ENCODE measurements at regions not wholly inside any gene's neighbourhood (a gene's known extent, or its start where the extent isn't known, plus 50 kb on each side); places are given as distances from the start of the nearest gene placed in this dataset.

DNA sequence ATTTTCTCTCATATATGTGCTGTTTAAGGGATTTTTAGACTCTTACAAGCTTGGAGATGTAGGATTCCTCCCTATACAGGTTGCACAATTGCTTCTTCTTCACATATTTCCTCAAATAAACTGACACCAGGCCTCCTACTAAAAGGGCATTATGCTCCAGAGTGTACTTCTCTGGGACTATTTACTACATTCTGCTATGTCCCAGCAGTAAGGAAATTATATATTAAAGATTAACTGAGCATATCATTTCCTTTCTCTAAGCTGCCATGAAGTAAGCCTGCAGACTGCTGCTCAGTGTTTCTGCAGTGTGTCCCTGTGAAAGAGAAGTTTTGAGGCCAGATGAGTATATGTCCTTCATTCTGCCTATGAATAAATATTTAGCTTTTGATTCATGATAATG is 356.9 kb upstream of the NUDT12 start:
- TF ChIP-seq FOXP2 (optimal IDR thresholded peaks at IDR 0.05; ENCODE audit: borderline replicate concordance, extremely low read depth, extremely low read length, insufficient read depth) (no peak), POLR2AphosphoS5 (IDR thresholded peaks at IDR 0.05; ENCODE audit: low read depth, low read length) (no peak), SIN3A (IDR thresholded peaks at IDR 0.05; ENCODE audit: borderline replicate concordance, insufficient read depth, low read length) (no peak), TAF1 (IDR thresholded peaks at IDR 0.05; ENCODE audit: borderline replicate concordance, insufficient read depth, low read length) (no peak)
- TF ChIP-seq, protein P1, sequence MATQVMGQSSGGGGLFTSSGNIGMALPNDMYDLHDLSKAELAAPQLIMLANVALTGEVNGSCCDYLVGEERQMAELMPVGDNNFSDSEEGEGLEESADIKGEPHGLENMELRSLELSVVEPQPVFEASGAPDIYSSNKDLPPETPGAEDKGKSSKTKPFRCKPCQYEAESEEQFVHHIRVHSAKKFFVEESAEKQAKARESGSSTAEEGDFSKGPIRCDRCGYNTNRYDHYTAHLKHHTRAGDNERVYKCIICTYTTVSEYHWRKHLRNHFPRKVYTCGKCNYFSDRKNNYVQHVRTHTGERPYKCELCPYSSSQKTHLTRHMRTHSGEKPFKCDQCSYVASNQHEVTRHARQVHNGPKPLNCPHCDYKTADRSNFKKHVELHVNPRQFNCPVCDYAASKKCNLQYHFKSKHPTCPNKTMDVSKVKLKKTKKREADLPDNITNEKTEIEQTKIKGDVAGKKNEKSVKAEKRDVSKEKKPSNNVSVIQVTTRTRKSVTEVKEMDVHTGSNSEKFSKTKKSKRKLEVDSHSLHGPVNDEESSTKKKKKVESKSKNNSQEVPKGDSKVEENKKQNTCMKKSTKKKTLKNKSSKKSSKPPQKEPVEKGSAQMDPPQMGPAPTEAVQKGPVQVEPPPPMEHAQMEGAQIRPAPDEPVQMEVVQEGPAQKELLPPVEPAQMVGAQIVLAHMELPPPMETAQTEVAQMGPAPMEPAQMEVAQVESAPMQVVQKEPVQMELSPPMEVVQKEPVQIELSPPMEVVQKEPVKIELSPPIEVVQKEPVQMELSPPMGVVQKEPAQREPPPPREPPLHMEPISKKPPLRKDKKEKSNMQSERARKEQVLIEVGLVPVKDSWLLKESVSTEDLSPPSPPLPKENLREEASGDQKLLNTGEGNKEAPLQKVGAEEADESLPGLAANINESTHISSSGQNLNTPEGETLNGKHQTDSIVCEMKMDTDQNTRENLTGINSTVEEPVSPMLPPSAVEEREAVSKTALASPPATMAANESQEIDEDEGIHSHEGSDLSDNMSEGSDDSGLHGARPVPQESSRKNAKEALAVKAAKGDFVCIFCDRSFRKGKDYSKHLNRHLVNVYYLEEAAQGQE (IDR thresholded peaks at IDR 0.05; ENCODE audit: insufficient read depth in 1 of 2, low read depth in 2 of 2, low read length in 2 of 2): no peak

DNA sequence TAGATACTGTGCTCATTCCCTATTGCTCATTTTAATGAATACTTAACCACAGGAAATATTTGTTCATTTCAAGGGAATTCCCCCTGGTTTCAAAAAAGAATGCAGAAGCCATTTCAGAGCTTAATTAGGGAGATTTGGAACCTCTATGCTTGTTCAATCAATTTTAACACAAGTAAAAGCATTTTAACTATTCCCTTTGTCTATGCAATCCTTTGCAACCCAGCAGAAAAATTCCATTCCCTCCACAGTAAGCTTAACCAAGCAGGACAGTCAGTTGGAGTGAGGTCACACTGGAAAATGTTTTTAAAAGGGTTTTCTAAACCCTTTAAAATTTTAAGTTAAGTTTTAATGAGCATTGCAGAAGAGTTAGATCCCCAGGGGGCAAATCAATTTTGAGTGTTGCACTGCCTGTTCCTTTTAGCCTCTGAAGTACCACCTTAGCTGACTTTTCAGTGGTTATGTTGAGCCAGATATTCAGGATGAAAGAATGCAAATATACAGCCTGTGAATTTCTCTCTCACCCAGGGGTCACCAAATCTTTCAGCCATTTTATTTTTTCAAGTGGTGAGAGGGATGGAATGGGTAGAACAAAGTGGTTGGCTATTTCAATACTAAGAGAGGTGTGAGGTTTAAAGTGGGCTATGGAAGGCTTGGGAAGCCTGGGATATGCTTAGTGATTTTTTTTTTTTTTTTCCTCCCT is 356.2 kb upstream of the NUDT12 start:
- TF ChIP-seq POLR2AphosphoS5 (IDR thresholded peaks at IDR 0.05; ENCODE audit: low read depth, low read length) (no peak), SIN3A (IDR thresholded peaks at IDR 0.05; ENCODE audit: borderline replicate concordance, insufficient read depth, low read length) (no peak), FOXP2 (optimal IDR thresholded peaks at IDR 0.05; ENCODE audit: borderline replicate concordance, extremely low read depth, extremely low read length, insufficient read depth) (no peak), TAF1 (IDR thresholded peaks at IDR 0.05; ENCODE audit: borderline replicate concordance, insufficient read depth, low read length) (no peak)
- TF ChIP-seq, protein P1 (IDR thresholded peaks at IDR 0.05; ENCODE audit: insufficient read depth in 1 of 2, low read depth in 2 of 2, low read length in 2 of 2): no peak

DNA sequence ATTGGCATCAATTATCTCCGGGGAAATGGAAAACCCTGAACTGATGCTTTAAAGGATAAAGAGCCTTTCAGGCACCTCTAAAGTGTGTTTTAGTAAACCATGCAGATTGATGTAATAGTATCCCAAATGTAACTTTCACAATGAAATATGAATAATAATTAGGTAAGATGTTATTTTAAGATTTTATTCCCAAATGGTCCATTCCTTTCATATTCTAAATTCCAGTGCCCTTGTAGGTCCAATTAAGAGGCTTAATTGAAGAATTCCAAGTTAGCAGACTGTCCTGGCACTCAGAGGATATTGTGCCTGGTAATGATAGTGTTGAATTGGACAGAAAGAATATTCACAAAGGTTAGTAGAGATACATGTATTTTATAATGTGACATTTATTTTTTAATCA is 352.5 kb upstream of the NUDT12 start:
- TF ChIP-seq TAF1 (IDR thresholded peaks at IDR 0.05; ENCODE audit: borderline replicate concordance, insufficient read depth, low read length) (no peak), SIN3A (IDR thresholded peaks at IDR 0.05; ENCODE audit: borderline replicate concordance, insufficient read depth, low read length) (no peak), POLR2AphosphoS5 (IDR thresholded peaks at IDR 0.05; ENCODE audit: low read depth, low read length) (no peak), FOXP2 (optimal IDR thresholded peaks at IDR 0.05; ENCODE audit: borderline replicate concordance, extremely low read depth, extremely low read length, insufficient read depth) (no peak)
- TF ChIP-seq, protein P1 (IDR thresholded peaks at IDR 0.05; ENCODE audit: insufficient read depth in 1 of 2, low read depth in 2 of 2, low read length in 2 of 2): no peak

DNA sequence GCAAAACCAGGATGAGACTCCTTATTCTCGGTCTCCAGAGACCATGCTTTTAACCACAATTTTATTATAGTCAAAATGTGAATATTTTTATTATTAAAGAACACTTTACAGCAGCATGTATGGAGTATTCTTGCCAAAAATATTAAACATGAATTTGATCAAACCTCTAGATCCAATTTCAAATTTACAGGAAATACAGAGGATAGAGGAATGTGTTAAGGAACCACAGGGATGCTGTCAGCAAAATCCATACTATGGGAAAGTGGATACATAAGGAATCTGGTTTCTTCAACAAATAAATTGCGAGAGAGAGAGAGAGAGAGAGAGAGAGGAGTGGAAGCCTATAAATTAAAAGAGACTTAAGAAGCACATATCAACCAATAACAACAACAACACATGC is 348.2 kb upstream of the NUDT12 start:
- TF ChIP-seq POLR2AphosphoS5 (IDR thresholded peaks at IDR 0.05; ENCODE audit: low read depth, low read length) (no peak), SIN3A (IDR thresholded peaks at IDR 0.05; ENCODE audit: borderline replicate concordance, insufficient read depth, low read length) (no peak), FOXP2 (optimal IDR thresholded peaks at IDR 0.05; ENCODE audit: borderline replicate concordance, extremely low read depth, extremely low read length, insufficient read depth) (no peak), TAF1 (IDR thresholded peaks at IDR 0.05; ENCODE audit: borderline replicate concordance, insufficient read depth, low read length) (no peak)
- TF ChIP-seq, protein P1 (IDR thresholded peaks at IDR 0.05; ENCODE audit: insufficient read depth in 1 of 2, low read depth in 2 of 2, low read length in 2 of 2): no peak

Measured in PFSK-1 (cell line).